H1 (cell line): ENCODE measurements at regions not wholly inside any gene's neighbourhood (a gene's known extent, or its start where the extent isn't known, plus 50 kb on each side); places are given as distances from the start of the nearest gene placed in this dataset.

ENCODE experiments used
- CHD7 ChIP-seq: fragments of 300-600 bp; sonication (generic); IDR thresholded peaks from 2 replicates; pipeline ENCODE4 v1.7.1; 2012; ENCODE audit warnings: low read length, moderate library complexity, mild to moderate bottlenecking, inconsistent platforms; ENCODE audit not compliant: insufficient replicate concordance
- POU5F1 ChIP-seq: IDR thresholded peaks from 2 replicates; pipeline ENCODE4 v1.6.1; 2011; ENCODE audit warnings: low read depth, mild to moderate bottlenecking, low read length, moderate library complexity

DNA sequence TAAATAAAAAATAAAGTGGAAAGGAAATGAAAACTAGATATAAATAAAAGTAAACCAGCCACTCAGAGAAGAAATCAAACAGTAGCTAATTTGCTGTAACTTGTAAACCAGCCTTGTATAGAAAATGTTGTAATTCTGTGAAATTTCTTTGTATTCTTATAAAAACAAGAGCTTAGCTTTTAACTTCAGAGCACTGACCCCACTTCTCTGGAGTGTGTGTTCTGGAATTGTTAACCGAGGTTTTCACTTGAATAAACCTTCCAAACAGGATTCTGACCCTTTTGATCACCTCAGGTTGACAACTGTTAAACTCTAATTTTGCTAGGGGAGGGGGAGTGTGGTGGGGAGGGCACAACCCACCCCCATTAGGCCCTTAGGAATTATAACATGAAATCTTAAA, 151.9 kb upstream of the TRIM24 start (continued):
- TF ChIP-seq CHD7: no peak
- TF ChIP-seq POU5F1: no peak
- TF ChIP-seq, all 59 proteins: peak for 0
